Hepatocyte (in vitro differentiated cells): ENCODE measurements at regions not wholly inside any gene's neighbourhood (a gene's known extent, or its start where the extent isn't known, plus 50 kb on each side); places are given as distances from the start of the nearest gene placed in this dataset.

Experiments
- CTCF ChIP-seq: fragments of 200-600 bp; sonication (generic); IDR thresholded peaks from 2 replicates; pipeline ENCODE4 v1.5.1; 2016; ENCODE audit warnings: antibody characterized with exemption, mild to moderate bottlenecking; ENCODE audit not compliant: poor library complexity
- EZH2 ChIP-seq: fragments of 200-600 bp; sonication (generic); IDR thresholded peaks from 2 replicates; pipeline ENCODE4 v1.6.1; 2016; ENCODE audit warnings: antibody characterized with exemption, mild to moderate bottlenecking, borderline replicate concordance

GRCh38 chr16:79717333-79718137, 117.0 kb upstream of the MAF start:
- no peak for TF ChIP-seq CTCF
- TF ChIP-seq EZH2, result no peak
